ENCODE measurements at regions not wholly inside any gene's neighbourhood (a gene's known extent, or its start where the extent isn't known, plus 50 kb on each side); places are given as distances from the start of the nearest gene placed in this dataset.

DNA sequence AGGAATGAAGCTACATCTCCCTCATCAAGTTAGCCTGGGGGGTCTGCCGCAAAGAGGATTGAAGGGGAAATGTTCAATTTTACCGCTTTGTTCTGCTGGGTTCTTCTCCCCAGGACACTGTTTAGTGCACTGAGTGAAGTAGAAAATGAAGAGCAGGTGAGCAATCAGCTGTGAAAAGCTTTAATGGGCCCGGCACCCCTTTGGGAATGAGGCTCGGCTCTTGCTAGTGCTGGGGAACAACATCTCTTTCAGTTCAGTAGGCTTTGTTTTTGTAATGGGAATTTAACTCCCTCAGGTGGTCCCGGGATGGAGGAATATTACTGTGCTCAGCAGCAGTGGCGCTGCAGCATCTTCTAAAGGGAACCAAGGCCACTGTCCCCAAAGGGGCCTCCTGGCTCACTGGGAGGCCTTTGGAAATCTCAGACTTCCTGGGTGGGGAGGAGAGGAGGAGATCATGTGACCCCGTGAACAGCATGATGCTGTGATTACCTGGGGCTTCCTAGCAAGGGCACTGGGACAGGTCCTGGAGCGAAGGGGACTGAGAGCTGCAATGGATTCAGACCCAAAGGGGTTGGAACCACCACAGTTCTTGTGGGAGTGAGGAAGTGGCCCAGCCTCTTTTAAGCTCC is 85.2 kb upstream of the MAX start:
- Histone ChIP-seq H2BK120ac (ENCODE audit: low read depth, low read length) (no peak overlapping the region), H2BK5ac (ENCODE audit: low read depth, low read length, poor library complexity, severe bottlenecking) (no peak overlapping the region), H4K91ac (ENCODE audit: insufficient read depth, low read depth, low read length) (no peak overlapping the region), H3K27ac (ENCODE audit: insufficient read depth, low read length) (no peak overlapping the region), H3K4me1 (ENCODE audit: control insufficient read depth, insufficient read depth, low read length) (no peaks in the 10 kb centered on the region), H3K18ac (ENCODE audit: low read depth, low read length) (no peak overlapping the region), H2AK5ac (ENCODE audit: low read depth, low read length) (no peak overlapping the region), H3K36me3 (ENCODE audit: control insufficient read depth, insufficient read depth, low read length) (no peaks in the 10 kb centered on the region), H3K9me1 (ENCODE audit: insufficient read depth, low read length) (no peaks in the 10 kb centered on the region; the same call in 1 of the 2 replicates), H3K23ac (ENCODE audit: low read depth, low read length) (no peak overlapping the region), H3K9ac (ENCODE audit: low read depth, low read length) (no peak overlapping the region), H3K9me3 (ENCODE audit: control insufficient read depth, insufficient read depth, low read length) (no peaks in the 10 kb centered on the region), H3K4ac (ENCODE audit: low read depth, low read length) (no peak overlapping the region), H2BK15ac (ENCODE audit: low read depth, low read length) (no peak overlapping the region), H3K4me2 (ENCODE audit: low read depth, low read length) (no peak overlapping the region), H3K14ac (replicated peaks; ENCODE audit: low read depth, low read length) (no peak overlapping the region), H4K8ac (ENCODE audit: low read depth in 2 of 2, low read length in 2 of 2) (no peak overlapping the region), H3K79me1 (ENCODE audit: low read depth in 1 of 2, low read length in 2 of 2) (no peaks in the 10 kb centered on the region), H4K5ac (ENCODE audit: low read depth, low read length) (no peak overlapping the region), H3K4me3 (ENCODE audit: insufficient read depth, low read depth, low read length) (no peak overlapping the region), H3K27me3 (ENCODE audit: control insufficient read depth, insufficient read depth, low read length) (peaks cover 19% of the 10 kb centered on the region), H2AK9ac (replicated peaks; ENCODE audit: low read depth, low read length, poor library complexity) (peak overlapping the region; percentile 75), H4K20me1 (ENCODE audit: insufficient read depth, low read length) (no peaks in the 10 kb centered on the region), H3K56ac (ENCODE audit: extremely low read depth, insufficient read depth, low read length) (no peak overlapping the region), H2AFZ (replicated peaks; ENCODE audit: low read length, poor library complexity) (peak overlapping the region; percentile 67), H2BK20ac (ENCODE audit: low read depth, low read length) (no peak overlapping the region)
- ChIA-PET CTCF (no interaction called here), POLR2A (ENCODE audit: unreplicated experiment) (no interaction called here)
- intact Hi-C loops (cut with micrococcal nuclease) (no loop called here), dilution Hi-C loops (cut with HindIII; ENCODE audit: low sequenced_read_pairs, unreplicated experiment) (no loop called here), in situ Hi-C loops (cut with MboI; ENCODE audit: low sequenced_read_pairs) (no loop called here)
- BruUV-seq (replicated peaks), result no TSS peak
- WGBS, 2 experiments (ENCODE audit: extremely low coverage in 2 of 2, insufficient read length in 1 of 2), result 60% methylated on average over 2 of the region's 8 CpGs; no CpG with 5 or more reads in 1 of the 2 experiments
- DNase-seq (no peak), ATAC-seq (ENCODE audit: low read depth) (no peak)
- TF ChIP-seq POLR2A (IDR thresholded peaks at IDR 0.05; ENCODE audit: low read depth, low read length) (no peak), MAFK (IDR thresholded peaks at IDR 0.05; ENCODE audit: low read depth, low read length) (no peak), RAD21 (IDR thresholded peaks at IDR 0.05; ENCODE audit: low read length) (no peak), MAZ (IDR thresholded peaks at IDR 0.05; ENCODE audit: borderline replicate concordance, low read depth, low read length) (no peak), FOS (IDR thresholded peaks at IDR 0.05; ENCODE audit: low read depth, low read length) (no peak), CEBPB (IDR thresholded peaks at IDR 0.05; ENCODE audit: low read depth, low read length) (no peak), MXI1 (IDR thresholded peaks at IDR 0.05; ENCODE audit: borderline replicate concordance, low read depth, low read length) (no peak), BHLHE40 (IDR thresholded peaks at IDR 0.05; ENCODE audit: low read depth, low read length) (no peak), CHD1 (IDR thresholded peaks at IDR 0.05; ENCODE audit: low read depth, low read length) (no peak), NFE2L2 (IDR thresholded peaks at IDR 0.05; ENCODE audit: low read depth, low read length) (no peak), RFX5 (IDR thresholded peaks at IDR 0.05; ENCODE audit: low read depth, low read length) (no peak), SMC3 (IDR thresholded peaks at IDR 0.05; ENCODE audit: low read depth, low read length) (no peak), RCOR1 (IDR thresholded peaks at IDR 0.05; ENCODE audit: insufficient replicate concordance, low read length) (no peak)
- TF ChIP-seq, protein P1, sequence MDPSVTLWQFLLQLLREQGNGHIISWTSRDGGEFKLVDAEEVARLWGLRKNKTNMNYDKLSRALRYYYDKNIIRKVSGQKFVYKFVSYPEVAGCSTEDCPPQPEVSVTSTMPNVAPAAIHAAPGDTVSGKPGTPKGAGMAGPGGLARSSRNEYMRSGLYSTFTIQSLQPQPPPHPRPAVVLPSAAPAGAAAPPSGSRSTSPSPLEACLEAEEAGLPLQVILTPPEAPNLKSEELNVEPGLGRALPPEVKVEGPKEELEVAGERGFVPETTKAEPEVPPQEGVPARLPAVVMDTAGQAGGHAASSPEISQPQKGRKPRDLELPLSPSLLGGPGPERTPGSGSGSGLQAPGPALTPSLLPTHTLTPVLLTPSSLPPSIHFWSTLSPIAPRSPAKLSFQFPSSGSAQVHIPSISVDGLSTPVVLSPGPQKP (IDR thresholded peaks at IDR 0.05; ENCODE audit: borderline replicate concordance, low read depth, low read length), result no peak
- TF ChIP-seq, protein P2, sequence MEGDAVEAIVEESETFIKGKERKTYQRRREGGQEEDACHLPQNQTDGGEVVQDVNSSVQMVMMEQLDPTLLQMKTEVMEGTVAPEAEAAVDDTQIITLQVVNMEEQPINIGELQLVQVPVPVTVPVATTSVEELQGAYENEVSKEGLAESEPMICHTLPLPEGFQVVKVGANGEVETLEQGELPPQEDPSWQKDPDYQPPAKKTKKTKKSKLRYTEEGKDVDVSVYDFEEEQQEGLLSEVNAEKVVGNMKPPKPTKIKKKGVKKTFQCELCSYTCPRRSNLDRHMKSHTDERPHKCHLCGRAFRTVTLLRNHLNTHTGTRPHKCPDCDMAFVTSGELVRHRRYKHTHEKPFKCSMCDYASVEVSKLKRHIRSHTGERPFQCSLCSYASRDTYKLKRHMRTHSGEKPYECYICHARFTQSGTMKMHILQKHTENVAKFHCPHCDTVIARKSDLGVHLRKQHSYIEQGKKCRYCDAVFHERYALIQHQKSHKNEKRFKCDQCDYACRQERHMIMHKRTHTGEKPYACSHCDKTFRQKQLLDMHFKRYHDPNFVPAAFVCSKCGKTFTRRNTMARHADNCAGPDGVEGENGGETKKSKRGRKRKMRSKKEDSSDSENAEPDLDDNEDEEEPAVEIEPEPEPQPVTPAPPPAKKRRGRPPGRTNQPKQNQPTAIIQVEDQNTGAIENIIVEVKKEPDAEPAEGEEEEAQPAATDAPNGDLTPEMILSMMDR (conservative IDR thresholded peaks at IDR 0.05; ENCODE audit: low read depth, low read length), result no peak
- TF ChIP-seq, protein P3, sequence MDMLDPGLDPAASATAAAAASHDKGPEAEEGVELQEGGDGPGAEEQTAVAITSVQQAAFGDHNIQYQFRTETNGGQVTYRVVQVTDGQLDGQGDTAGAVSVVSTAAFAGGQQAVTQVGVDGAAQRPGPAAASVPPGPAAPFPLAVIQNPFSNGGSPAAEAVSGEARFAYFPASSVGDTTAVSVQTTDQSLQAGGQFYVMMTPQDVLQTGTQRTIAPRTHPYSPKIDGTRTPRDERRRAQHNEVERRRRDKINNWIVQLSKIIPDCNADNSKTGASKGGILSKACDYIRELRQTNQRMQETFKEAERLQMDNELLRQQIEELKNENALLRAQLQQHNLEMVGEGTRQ (IDR thresholded peaks at IDR 0.05; ENCODE audit: low read depth, low read length), result no peak

All from IMR-90 (cell line).